Left lobe of liver (tissue), 2 donors: ENCODE measurements at regions not wholly inside any gene's neighbourhood (a gene's known extent, or its start where the extent isn't known, plus 50 kb on each side); places are given as distances from the start of the nearest gene placed in this dataset.
A peak's percentile ranks its signal among the peaks of the same experiment; 100 is the strongest.

Experiments used
- ATAC-seq: fragments of 200-7000 bp; cut with Tn5 transposase; one replicate; pipeline ENCODE4 v1.9.1; 2020; ENCODE audit warnings: mild to moderate bottlenecking, moderate library complexity
- DNase-seq: peaks from one replicate; pipeline ENCODE4 v3.0.0-alpha.2; 2020; ENCODE audit warnings: low spot score
- donor health status: DM: no; HTN: no; CAD: no; lungs with moderate emphysema.
- donor health status: DM: no; HTN: yes; CAD: no.

- no peak for DNase-seq
- peak; percentile 2 for ATAC-seq
Observed at GRCh38 chr7:155917836-155918430, 105.7 kb upstream of the SHH start.

GRCh38 chr7:155916926-155917655 lies 104.8 kb upstream of the SHH start:
- peak; percentile 72 for DNase-seq
- peak; percentile 60 for ATAC-seq

- no peak for ATAC-seq
- DNase-seq = no peak
Observed at GRCh38 chr7:155914341-155914740, 102.1 kb upstream of the SHH start.

DNA sequence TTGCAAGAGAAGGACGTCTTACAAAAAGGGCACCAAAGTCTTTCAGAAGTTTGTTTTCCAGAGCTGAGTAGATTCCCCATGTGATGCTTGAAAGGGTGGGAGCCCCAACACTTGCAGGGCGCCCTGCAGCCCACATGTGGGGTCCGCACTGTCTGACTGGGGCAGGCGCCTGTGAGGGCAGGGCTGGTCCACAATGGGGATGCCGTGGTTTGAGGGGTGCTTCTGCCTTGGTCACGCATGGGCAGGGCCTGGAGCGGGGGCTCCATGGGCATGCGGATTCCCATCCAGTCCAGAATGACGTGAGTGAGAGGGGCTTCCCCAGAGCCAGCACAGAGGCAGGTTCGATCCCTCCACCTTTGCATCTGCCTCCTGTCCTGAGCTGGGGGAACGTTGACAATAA lies 101.5 kb upstream of the SHH start:
- ATAC-seq (no peak), DNase-seq (no peak)

- DNase-seq (no peak), ATAC-seq (no peak)
Observed at GRCh38 chr7:155913291-155913690, 101.0 kb upstream of the SHH start.

DNA sequence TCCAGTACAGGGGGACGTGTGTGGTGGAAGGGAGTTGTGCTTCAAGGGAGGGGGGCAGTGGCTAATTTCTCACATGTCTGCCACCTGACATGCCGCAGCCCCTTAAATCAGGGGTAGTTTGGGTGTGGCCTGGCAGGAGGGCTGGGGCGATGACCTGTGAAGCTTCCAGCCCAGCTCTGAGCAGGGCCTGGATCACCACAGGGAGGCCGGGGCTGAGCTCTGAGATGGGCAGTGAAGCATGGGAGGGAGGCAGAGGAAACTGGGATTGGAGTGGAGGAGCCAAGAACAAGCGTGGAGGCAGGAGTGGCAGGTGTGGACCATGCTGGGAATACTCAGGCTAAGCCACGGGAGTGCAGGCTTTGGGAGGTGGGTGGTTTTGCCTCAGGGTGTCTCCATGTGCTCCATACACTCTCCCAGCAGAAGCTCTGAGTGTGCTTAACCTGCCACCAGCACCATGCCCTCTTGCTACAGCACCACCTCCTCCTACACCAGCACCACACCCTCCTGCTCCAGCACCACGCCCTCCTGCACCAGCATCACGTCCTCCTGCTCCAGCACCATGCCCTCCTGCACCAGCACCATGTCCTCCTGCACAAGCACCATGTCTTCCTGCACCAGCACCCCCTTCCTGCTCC lies 99.3 kb upstream of the SHH start:
- ATAC-seq (no peak), DNase-seq (no peak)

DNA sequence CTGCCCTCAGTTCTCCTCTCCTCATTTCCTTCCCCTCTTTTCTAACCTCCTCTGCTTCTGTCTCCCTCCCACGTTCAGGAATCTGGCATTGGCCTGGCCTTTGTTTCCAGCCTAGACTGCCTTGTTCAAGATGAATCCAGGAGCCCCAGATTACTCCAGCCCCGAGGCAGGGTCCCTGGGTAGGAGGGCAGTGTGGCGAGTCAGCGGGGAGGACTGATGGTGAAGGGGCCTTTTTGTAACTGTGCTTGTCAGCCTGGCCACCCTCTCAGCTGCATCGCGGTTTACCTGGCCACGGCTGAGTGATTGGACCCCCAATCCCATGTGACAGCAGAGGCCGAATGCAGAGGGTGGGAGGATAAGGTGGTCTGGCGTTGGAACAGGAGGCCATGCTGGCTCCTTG lies 96.1 kb upstream of the SHH start:
- DNase-seq (no peak), ATAC-seq (no peak)

- DNase-seq = no peak
- no peak for ATAC-seq
Observed at GRCh38 chr7:155907450-155908200, 95.4 kb upstream of the SHH start.

DNA sequence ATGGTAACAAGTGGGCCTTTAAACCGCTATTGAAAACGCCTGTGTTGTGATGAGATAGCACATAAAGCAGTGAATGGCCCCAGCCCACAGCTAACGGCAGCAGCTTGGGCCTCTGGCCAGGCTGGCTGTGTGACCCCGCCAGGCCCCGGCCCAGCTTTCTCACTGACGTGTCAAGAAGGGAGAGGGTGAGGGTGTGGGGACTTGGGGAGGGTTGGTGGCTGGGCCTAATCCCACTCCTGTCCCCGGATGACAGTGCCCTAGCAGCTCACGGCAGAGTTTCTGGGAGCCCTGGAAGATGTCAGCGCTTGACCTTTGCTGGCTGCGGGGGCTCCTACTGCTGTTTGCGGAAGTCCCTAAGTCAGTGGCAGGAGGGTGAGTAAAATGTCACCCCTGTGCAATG lies 88.9 kb upstream of the SHH start:
- ATAC-seq (no peak), DNase-seq (no peak)

DNA sequence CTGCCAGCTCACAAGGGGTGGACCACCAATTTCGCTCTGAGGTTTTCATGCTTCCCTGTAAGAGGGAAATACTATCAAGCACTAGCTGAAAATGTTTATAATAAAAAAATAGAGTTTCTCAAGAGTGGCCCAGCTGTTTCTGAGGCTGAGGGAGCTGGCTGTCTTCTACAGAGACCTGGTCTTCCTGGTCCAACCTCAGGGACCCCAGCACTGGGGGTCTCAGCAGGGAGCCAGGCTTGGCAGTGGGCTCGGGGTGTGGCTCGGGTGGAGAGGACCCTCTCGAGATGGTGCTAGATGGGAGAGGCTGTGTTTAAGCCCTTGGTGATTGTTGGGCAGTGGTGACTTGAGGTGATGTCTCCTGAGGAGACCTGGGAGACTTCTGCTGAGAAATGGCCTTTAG lies 87.3 kb upstream of the SHH start:
- no peak for ATAC-seq
- no peak for DNase-seq

DNA sequence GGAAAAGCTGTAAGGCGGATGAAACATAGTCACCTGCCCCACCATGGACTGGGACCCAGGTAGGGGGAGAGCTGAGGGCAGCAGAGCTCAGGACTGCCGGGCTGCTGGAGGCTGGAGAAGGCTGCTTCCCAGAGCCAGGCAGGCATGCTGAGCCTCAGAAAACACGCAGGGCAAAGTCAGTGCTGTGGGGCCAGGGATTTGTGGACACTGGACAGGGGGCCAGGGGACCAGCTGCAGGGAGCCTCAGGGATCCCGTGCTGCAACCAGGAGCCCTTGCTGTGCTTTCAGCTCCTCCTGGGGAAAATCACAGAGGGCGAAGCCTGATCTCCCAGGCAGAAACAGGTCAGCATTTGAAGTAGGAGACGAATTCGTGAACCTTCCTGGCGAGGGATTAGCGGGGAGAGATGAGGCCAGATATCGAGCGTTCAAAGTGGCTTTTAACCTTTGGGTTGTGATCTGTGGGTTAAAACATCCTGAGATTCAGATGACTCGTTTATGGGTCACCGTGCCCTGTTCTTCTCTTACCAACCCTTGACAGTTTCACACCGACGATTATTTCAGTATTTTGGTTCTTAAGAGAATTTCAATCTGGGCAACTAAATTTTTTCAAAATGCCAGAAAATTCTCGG lies 85.6 kb upstream of the SHH start:
- ATAC-seq = peak; percentile 89
- DNase-seq = no peak

DNA sequence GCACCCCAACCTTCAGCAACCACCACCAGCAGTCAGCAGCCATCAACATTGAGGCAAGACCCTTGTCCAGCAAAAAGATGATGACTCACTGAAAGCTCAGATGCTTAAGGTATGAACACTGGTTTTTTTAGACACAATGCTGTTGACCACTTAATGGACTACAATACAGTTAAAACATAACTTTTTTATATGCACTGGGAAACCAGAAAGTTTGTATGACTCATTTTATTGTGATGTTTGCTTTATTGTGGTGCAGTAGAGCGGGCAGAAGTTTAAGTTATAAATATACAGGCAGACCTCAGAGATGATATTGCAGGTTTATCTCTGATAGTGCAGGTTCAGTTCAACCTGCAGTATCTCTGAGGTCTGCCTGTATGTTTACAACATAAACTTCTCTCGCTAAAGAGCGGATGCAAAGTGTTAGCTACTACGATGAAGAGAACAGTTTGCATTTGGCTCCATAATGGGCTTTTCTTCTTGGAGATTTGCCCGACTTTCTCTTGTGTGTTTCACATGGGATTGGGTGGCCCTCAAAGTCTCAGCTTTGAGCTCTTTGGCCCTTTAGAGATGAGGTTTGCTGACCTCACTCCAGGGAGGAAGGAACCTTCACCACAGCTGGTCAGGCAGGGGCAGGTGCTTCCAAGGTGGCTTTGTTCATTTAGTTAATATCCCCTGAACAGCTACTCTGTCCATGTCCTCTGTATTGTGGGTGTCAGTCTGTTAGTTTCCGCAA lies 84.4 kb upstream of the SHH start:
- DNase-seq (no peak), ATAC-seq (no peak)

GRCh38 chr7:155893664-155894063 lies 81.4 kb upstream of the SHH start:
- ATAC-seq (no peak), DNase-seq (no peak)

GRCh38 chr7:155893176-155893575 lies 80.9 kb upstream of the SHH start:
- DNase-seq (no peak), ATAC-seq (no peak)

DNA sequence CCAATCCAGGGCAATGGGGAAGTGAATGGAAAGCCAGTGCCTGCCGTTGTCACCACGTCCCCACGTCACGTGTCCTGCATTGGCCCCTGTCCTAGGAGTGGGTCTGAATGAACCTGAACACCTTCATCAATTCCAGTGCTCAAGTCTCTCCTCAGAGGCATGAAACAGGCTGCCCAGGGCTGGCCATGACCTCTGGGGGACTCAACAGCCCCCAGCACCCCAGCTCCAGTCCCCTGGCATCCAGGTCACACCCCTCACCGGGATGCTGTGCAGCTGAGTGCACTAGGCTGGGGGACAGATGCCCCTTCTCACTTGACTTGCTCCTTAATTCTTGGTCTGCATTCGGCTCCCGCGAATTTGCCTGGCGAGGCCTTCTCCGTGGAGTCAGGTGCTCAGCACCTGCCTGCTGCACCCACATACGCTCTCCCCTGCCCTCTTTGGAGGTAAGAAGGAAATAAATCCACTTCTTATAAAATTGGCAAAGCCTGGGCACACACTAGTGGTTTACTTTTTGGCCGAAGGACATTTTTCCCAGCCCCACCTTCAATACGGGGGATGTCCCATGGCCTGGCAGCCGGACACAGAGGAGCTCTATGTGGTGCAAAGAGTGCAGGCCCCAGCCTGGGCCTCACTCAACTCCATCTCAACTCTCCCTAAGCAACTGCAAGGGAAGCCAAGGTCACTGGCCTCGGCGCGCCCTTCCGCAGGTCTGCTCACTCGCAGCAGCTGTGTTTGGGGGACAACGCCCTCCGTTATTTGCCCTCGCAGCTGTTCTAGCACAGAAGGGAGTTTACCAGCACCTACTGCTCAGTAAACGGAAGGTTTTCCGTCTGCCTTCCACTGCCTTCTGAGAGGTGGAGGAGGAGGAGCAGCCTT lies 77.6 kb upstream of the SHH start:
- DNase-seq = no peak

GRCh38 chr7:155887174-155887525 lies 74.9 kb upstream of the SHH start:
- ATAC-seq (no peak), DNase-seq (no peak)

More for the DNA sequence above, 77.6 kb upstream of the SHH start:
- no peak for ATAC-seq

DNA sequence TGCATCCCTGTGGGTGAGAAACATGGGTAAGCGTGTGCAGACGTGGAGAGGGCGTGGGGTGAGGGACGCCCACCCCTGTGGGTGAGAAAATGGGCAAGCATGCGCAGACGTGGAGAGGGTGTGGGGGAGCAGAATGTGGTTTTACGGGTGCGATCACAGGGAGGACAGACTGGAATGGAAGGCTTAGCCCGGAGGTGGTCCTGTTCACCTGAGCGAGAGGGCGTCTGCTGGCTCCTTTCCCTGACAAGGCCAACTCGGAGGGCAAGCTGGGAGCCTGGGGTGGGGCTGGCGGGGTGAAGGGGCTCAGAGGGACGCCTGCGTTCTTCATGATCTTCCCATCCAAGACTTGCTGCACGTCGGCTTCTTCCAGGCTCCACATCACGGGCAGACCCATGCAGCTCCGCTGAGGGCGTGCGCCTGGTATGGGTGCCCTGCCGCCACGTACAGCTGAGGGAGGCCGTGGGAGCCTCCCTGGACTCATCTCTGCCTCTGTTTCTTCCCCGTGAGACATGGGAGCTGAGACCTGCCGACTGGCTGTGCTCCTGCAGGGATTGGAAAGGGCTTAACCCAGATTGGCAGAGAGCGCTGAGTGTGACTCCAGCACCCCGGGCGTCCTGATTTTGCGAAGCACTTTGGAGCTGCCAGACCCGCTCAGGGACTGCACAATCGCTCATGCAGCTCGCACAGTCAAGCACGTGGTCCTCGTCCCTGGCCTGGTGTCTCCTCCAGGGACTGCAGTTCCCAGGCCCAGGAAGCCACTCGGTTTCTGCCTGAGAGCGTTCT lies 74.3 kb upstream of the SHH start:
- DNase-seq = no peak

GRCh38 chr7:155885167-155886155 lies 73.2 kb upstream of the SHH start:
- ATAC-seq = no peak
- DNase-seq = no peak

More for the DNA sequence above, 74.3 kb upstream of the SHH start:
- no peak for ATAC-seq
